ENCODE measurements at regions not wholly inside any gene's neighbourhood (a gene's known extent, or its start where the extent isn't known, plus 50 kb on each side); places are given as distances from the start of the nearest gene placed in this dataset.
"Not testable (repeated sequence)": the region's sequence is repeated elsewhere in the genome, so short reads cannot be mapped to it uniquely, and the experiment has no call there.

- TF ChIP-seq POLR2AphosphoS5 (IDR thresholded peaks at IDR 0.05; ENCODE audit: low read depth); REST (IDR thresholded peaks at IDR 0.05; ENCODE audit: insufficient replicate concordance, low read depth); CTCF (IDR thresholded peaks at IDR 0.05; ENCODE audit: insufficient read depth, low read length); SPI1 (IDR thresholded peaks at IDR 0.05; ENCODE audit: borderline replicate concordance, low read depth); GABPA (IDR thresholded peaks at IDR 0.05; ENCODE audit: low read depth): not testable (repeated sequence)
Measured at GRCh38 chr16:33734650-33735049, 275.2 kb downstream of the TP53TG3F start.
